Fibroblast of lung (primary cell): ENCODE measurements at regions not wholly inside any gene's neighbourhood (a gene's known extent, or its start where the extent isn't known, plus 50 kb on each side); places are given as distances from the start of the nearest gene placed in this dataset.

Experiments used
- CTCF ChIP-seq, 2 donors: IDR thresholded peaks in 1 of 2; conservative IDR thresholded peaks in 1 of 2; 1 replicate in 1 of 2; 2 replicates in 1 of 2; pipeline ENCODE4 v1.5.1; 2011 to 2012; ENCODE audit warnings: low read length in 2 of 2, control low read depth in 1 of 2, inconsistent platforms in 1 of 2, low read depth in 1 of 2, mild to moderate bottlenecking in 1 of 2
- EZH2 ChIP-seq: IDR thresholded peaks from 2 replicates; pipeline ENCODE4 v1.5.1; 2012; ENCODE audit warnings: low read length, control low read depth, mild to moderate bottlenecking; ENCODE audit errors: missing control alignments

GRCh38 chrX:112931478-112931877 lies 90.8 kb upstream of the AMOT start:
- no peak for TF ChIP-seq CTCF (conservative IDR thresholded peaks at IDR 0.05 in 1 of 2, IDR thresholded peaks at IDR 0.05 in 1 of 2; ENCODE audit: low read depth in 1 of 2, low read length in 2 of 2)
- TF ChIP-seq EZH2 = no peak
